K562 (cell line): ENCODE measurements at regions not wholly inside any gene's neighbourhood (a gene's known extent, or its start where the extent isn't known, plus 50 kb on each side); places are given as distances from the start of the nearest gene placed in this dataset.
A peak's percentile ranks its signal among the peaks of the same experiment; 100 is the strongest.

Experiments
- C11orf30 ChIP-seq: fragments of 450-650 bp; IDR thresholded peaks from 2 replicates; pipeline ENCODE4 v1.6.1; 2016; ENCODE audit warnings: low read depth, mild to moderate bottlenecking
- CBFB ChIP-seq: sonication (generic); formaldehyde crosslinking; IDR thresholded peaks from 2 replicates; pipeline ENCODE4 v1.4.0; 2020; ENCODE audit warnings: mild to moderate bottlenecking, missing genetic modification reagents
- CTBP1 ChIP-seq: fragments of 450-650 bp; IDR thresholded peaks from 2 replicates; pipeline ENCODE4 v1.6.1; 2016; ENCODE audit warnings: borderline replicate concordance
- ERF ChIP-seq: fragments of 450-650 bp; formaldehyde crosslinking; IDR thresholded peaks from 2 replicates; pipeline ENCODE4 v1.4.0; 2020; ENCODE audit warnings: mild to moderate bottlenecking, mixed read lengths
- FOXA3 ChIP-seq, 2 experiments: fragments of 450-650 bp in 1 of 2; sonication (generic) in 1 of 2; formaldehyde crosslinking; IDR thresholded peaks in 1 of 2; conservative IDR thresholded peaks in 1 of 2; 2 replicates each; pipeline versions ENCODE4 v1.4.0 to v1.8.0; 2020 to 2022; ENCODE audit warnings: mild to moderate bottlenecking in 2 of 2, missing genetic modification reagents in 1 of 2
- MAZ ChIP-seq, 2 experiments: fragments of 450-650 bp in 1 of 2; sonication (generic) in 1 of 2; formaldehyde crosslinking; IDR thresholded peaks in 1 of 2; conservative IDR thresholded peaks in 1 of 2; 2 replicates each; pipeline versions ENCODE4 v1.4.0 to v1.5.0; 2020; ENCODE audit warnings: mild to moderate bottlenecking in 1 of 2, missing genetic modification reagents in 1 of 2
- MYC ChIP-seq, 2 experiments: fragments of 250-450 bp in 1 of 2; sonication (Bioruptor Pico) in 1 of 2; IDR thresholded peaks; 2 replicates each; pipeline versions ENCODE4 v1.5.1 to v1.6.1; 2012 to 2021; ENCODE audit warnings: low read depth in 2 of 2, borderline replicate concordance in 1 of 2, improper control_type of control experiment in 1 of 2, low read length in 1 of 2, mild to moderate bottlenecking in 1 of 2, moderate library complexity in 1 of 2
- RCOR1 ChIP-seq, 2 experiments: IDR thresholded peaks; 2 replicates each; pipeline ENCODE4 v1.6.1; 2012; ENCODE audit warnings: low read depth in 2 of 2, low read length in 2 of 2, borderline replicate concordance in 1 of 2, improper control_type of control experiment in 1 of 2
- SAFB ChIP-seq: fragments of 200-400 bp; formaldehyde crosslinking; IDR thresholded peaks from 2 replicates; pipeline ENCODE4 v1.6.1; 2017; ENCODE audit warnings: low read depth, low read length, borderline replicate concordance
- SMAD1 ChIP-seq: fragments of 150-350 bp; IDR thresholded peaks from 2 replicates; pipeline ENCODE4 v1.6.1; 2014; ENCODE audit warnings: low read length, low read depth; ENCODE audit not compliant: partially characterized antibody
- SMAD3 ChIP-seq: fragments of 450-650 bp; formaldehyde crosslinking; conservative IDR thresholded peaks from 2 replicates; pipeline ENCODE4 v1.4.0; 2020; ENCODE audit warnings: mild to moderate bottlenecking
- SRSF1 ChIP-seq: fragments of 200-400 bp; formaldehyde crosslinking; IDR thresholded peaks from 2 replicates; pipeline ENCODE4 v1.6.1; 2017; ENCODE audit warnings: mild to moderate bottlenecking, low read depth, low read length, moderate library complexity
- TARDBP ChIP-seq: fragments of 450-650 bp; IDR thresholded peaks from 2 replicates; pipeline ENCODE4 v1.6.1; 2016
- ZNF197 ChIP-seq: fragments of 200-800 bp; sonication (Bioruptor generic); IDR thresholded peaks from 2 replicates; pipeline ENCODE4 v1.6.1; 2016; ENCODE audit warnings: low read depth, missing genetic modification characterization, missing compliant biosample characterization
- ZNF445 ChIP-seq: fragments of 250-450 bp; sonication (Bioruptor Pico); IDR thresholded peaks from 2 replicates; pipeline ENCODE4 v1.4.0; 2020; ENCODE audit warnings: low read depth, mild to moderate bottlenecking, moderate library complexity
- ZNF79 ChIP-seq: fragments of 250-450 bp; sonication (Bioruptor Pico); IDR thresholded peaks from 2 replicates; pipeline ENCODE4 v1.4.0; 2020; ENCODE audit warnings: low read depth, mild to moderate bottlenecking, moderate library complexity
- TF ChIP-seq, protein P1 (sequence below): fragments of 450-650 bp; IDR thresholded peaks from 2 replicates; pipeline ENCODE4 v1.6.1; 2016; ENCODE audit warnings: mild to moderate bottlenecking, moderate library complexity

GRCh38 chr13:50125554-50126262, 110.5 kb downstream of the KCNRG start (continued):
- TF ChIP-seq ZNF445, result no peak
- no peak for TF ChIP-seq RCOR1 (IDR thresholded peaks at IDR 0.05; ENCODE audit: borderline replicate concordance in 1 of 2, low read depth in 2 of 2, low read length in 2 of 2)
- TF ChIP-seq ZNF197 (CRISPR knock-in tag), result 0 out of 2 replicates have a peak, but pooled peaks have one; percentile 34
- 0 out of 2 replicates have a peak, but pooled peaks have one; percentile 62 for TF ChIP-seq ERF
- TF ChIP-seq MAZ (CRISPR knock-in tag; conservative IDR thresholded peaks at IDR 0.05 in 1 of 2, IDR thresholded peaks at IDR 0.05 in 1 of 2), result peak; percentile 40 to 83; a peak in 2 of 4 replicates
- TF ChIP-seq C11orf30, result no peak
- TF ChIP-seq SAFB, result peak; percentile 91
- TF ChIP-seq, protein P1, sequence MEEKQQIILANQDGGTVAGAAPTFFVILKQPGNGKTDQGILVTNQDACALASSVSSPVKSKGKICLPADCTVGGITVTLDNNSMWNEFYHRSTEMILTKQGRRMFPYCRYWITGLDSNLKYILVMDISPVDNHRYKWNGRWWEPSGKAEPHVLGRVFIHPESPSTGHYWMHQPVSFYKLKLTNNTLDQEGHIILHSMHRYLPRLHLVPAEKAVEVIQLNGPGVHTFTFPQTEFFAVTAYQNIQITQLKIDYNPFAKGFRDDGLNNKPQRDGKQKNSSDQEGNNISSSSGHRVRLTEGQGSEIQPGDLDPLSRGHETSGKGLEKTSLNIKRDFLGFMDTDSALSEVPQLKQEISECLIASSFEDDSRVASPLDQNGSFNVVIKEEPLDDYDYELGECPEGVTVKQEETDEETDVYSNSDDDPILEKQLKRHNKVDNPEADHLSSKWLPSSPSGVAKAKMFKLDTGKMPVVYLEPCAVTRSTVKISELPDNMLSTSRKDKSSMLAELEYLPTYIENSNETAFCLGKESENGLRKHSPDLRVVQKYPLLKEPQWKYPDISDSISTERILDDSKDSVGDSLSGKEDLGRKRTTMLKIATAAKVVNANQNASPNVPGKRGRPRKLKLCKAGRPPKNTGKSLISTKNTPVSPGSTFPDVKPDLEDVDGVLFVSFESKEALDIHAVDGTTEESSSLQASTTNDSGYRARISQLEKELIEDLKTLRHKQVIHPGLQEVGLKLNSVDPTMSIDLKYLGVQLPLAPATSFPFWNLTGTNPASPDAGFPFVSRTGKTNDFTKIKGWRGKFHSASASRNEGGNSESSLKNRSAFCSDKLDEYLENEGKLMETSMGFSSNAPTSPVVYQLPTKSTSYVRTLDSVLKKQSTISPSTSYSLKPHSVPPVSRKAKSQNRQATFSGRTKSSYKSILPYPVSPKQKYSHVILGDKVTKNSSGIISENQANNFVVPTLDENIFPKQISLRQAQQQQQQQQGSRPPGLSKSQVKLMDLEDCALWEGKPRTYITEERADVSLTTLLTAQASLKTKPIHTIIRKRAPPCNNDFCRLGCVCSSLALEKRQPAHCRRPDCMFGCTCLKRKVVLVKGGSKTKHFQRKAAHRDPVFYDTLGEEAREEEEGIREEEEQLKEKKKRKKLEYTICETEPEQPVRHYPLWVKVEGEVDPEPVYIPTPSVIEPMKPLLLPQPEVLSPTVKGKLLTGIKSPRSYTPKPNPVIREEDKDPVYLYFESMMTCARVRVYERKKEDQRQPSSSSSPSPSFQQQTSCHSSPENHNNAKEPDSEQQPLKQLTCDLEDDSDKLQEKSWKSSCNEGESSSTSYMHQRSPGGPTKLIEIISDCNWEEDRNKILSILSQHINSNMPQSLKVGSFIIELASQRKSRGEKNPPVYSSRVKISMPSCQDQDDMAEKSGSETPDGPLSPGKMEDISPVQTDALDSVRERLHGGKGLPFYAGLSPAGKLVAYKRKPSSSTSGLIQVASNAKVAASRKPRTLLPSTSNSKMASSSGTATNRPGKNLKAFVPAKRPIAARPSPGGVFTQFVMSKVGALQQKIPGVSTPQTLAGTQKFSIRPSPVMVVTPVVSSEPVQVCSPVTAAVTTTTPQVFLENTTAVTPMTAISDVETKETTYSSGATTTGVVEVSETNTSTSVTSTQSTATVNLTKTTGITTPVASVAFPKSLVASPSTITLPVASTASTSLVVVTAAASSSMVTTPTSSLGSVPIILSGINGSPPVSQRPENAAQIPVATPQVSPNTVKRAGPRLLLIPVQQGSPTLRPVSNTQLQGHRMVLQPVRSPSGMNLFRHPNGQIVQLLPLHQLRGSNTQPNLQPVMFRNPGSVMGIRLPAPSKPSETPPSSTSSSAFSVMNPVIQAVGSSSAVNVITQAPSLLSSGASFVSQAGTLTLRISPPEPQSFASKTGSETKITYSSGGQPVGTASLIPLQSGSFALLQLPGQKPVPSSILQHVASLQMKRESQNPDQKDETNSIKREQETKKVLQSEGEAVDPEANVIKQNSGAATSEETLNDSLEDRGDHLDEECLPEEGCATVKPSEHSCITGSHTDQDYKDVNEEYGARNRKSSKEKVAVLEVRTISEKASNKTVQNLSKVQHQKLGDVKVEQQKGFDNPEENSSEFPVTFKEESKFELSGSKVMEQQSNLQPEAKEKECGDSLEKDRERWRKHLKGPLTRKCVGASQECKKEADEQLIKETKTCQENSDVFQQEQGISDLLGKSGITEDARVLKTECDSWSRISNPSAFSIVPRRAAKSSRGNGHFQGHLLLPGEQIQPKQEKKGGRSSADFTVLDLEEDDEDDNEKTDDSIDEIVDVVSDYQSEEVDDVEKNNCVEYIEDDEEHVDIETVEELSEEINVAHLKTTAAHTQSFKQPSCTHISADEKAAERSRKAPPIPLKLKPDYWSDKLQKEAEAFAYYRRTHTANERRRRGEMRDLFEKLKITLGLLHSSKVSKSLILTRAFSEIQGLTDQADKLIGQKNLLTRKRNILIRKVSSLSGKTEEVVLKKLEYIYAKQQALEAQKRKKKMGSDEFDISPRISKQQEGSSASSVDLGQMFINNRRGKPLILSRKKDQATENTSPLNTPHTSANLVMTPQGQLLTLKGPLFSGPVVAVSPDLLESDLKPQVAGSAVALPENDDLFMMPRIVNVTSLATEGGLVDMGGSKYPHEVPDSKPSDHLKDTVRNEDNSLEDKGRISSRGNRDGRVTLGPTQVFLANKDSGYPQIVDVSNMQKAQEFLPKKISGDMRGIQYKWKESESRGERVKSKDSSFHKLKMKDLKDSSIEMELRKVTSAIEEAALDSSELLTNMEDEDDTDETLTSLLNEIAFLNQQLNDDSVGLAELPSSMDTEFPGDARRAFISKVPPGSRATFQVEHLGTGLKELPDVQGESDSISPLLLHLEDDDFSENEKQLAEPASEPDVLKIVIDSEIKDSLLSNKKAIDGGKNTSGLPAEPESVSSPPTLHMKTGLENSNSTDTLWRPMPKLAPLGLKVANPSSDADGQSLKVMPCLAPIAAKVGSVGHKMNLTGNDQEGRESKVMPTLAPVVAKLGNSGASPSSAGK, result peak; percentile 91
- peak; percentile 50 for TF ChIP-seq MYC (IDR thresholded peaks at IDR 0.05; ENCODE audit: low read depth, low read length)
- no peak for TF ChIP-seq MYC (CRISPR knock-in tag; IDR thresholded peaks at IDR 0.05; ENCODE audit: borderline replicate concordance, low read depth)
- peak in 1 of 2 experiments; percentile 2; a peak in 1 of 4 replicates for TF ChIP-seq FOXA3 (CRISPR knock-in tag; conservative IDR thresholded peaks at IDR 0.05 in 1 of 2, IDR thresholded peaks at IDR 0.05 in 1 of 2)
- no peak for TF ChIP-seq SMAD1
- no peak for TF ChIP-seq ZNF79
- TF ChIP-seq SRSF1, result no peak
- TF ChIP-seq CBFB (CRISPR knock-in tag), result no peak
- TF ChIP-seq SMAD3 (CRISPR knock-in tag), result no peak
- TF ChIP-seq TARDBP, result peak; percentile 49; the same call in 1 of the 2 replicates
- TF ChIP-seq CTBP1, result peak; percentile 61
